ENCODE measurements at regions not wholly inside any gene's neighbourhood (a gene's known extent, or its start where the extent isn't known, plus 50 kb on each side); places are given as distances from the start of the nearest gene placed in this dataset.

GRCh38 chr17:83178533-83179304, 99.3 kb downstream of the METRNL start:
- TF ChIP-seq, protein P1, sequence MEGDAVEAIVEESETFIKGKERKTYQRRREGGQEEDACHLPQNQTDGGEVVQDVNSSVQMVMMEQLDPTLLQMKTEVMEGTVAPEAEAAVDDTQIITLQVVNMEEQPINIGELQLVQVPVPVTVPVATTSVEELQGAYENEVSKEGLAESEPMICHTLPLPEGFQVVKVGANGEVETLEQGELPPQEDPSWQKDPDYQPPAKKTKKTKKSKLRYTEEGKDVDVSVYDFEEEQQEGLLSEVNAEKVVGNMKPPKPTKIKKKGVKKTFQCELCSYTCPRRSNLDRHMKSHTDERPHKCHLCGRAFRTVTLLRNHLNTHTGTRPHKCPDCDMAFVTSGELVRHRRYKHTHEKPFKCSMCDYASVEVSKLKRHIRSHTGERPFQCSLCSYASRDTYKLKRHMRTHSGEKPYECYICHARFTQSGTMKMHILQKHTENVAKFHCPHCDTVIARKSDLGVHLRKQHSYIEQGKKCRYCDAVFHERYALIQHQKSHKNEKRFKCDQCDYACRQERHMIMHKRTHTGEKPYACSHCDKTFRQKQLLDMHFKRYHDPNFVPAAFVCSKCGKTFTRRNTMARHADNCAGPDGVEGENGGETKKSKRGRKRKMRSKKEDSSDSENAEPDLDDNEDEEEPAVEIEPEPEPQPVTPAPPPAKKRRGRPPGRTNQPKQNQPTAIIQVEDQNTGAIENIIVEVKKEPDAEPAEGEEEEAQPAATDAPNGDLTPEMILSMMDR (conservative IDR thresholded peaks at IDR 0.05; ENCODE audit: low read depth, low read length) = no peak
- TF ChIP-seq EZH2 (IDR thresholded peaks at IDR 0.05; ENCODE audit: borderline replicate concordance, low read depth, low read length, poor library complexity, severe bottlenecking) = no peak

Measured in A673 (cell line).